Stomach (tissue), 4 donors: ENCODE measurements at regions not wholly inside any gene's neighbourhood (a gene's known extent, or its start where the extent isn't known, plus 50 kb on each side); places are given as distances from the start of the nearest gene placed in this dataset.

ENCODE experiments used
- CTCF ChIP-seq, 7 experiments: fragments of 450-650 bp in 4 of 7; fragments of 200-600 bp in 3 of 7; sonication (generic) in 3 of 7; IDR thresholded peaks; one replicate each; pipeline ENCODE4 v1.5.1; 2016 to 2019; ENCODE audit warnings: antibody characterized with exemption in 7 of 7, control low read depth in 2 of 7, mild to moderate bottlenecking in 1 of 7
- POLR2A ChIP-seq, 4 donors: fragments of 450-650 bp; IDR thresholded peaks; one replicate each; pipeline ENCODE4 v1.6.1; 2016; ENCODE audit warnings: antibody characterized with exemption in 4 of 4, control low read depth in 2 of 4, mild to moderate bottlenecking in 1 of 4, moderate library complexity in 1 of 4
- POLR2AphosphoS5 ChIP-seq, 3 donors: sonication (generic); formaldehyde crosslinking; IDR thresholded peaks; one replicate each; pipeline ENCODE4 v1.6.1; 2016; ENCODE audit warnings: antibody characterized with exemption in 3 of 3

DNA sequence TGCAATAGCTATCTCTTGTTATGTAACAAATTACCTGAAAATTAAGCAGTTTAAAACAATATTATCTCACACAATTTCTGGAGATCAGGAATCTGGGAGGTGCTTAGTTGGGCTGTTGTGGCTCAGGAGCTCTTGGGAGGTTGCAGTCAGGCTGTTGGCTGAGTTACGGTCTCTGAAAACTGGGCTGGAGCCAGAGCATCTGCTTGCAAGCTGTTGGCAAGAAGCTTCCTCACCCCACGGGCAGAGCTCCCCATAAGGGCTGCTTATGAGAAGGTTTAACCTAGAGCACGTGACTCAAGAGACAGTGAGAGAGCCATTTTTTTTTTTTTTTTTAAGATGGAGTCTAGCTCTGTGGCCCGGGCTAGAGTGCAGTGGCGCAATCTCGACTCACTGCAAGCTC, 346.8 kb downstream of the ATP23 start:
- TF ChIP-seq CTCF (IDR thresholded peaks at IDR 0.05) (no peak), POLR2A (IDR thresholded peaks at IDR 0.05) (no peak), POLR2AphosphoS5 (IDR thresholded peaks at IDR 0.05) (no peak)
